ENCODE measurements at regions not wholly inside any gene's neighbourhood (a gene's known extent, or its start where the extent isn't known, plus 50 kb on each side); places are given as distances from the start of the nearest gene placed in this dataset.

GRCh38 chr1:30250984-30251850 lies 472.2 kb downstream of the MATN1 start:
- Histone ChIP-seq H3K4me1 (no peaks in the 10 kb centered on the region), H3K27ac (no peak overlapping the region), H3K9me3 (no peaks in the 10 kb centered on the region), H3K36me3 (no peaks in the 10 kb centered on the region), H3K4me3 (no peak overlapping the region), H3K27me3 (peaks cover 0 to 54% of the 10 kb centered on the region in 2 donors)
- intact Hi-C loops (cut with DNase I; ENCODE audit: low total_unique reads), result no loop called here
- no peak for DNase-seq
- TF ChIP-seq CTCF (IDR thresholded peaks at IDR 0.05), result no peak

- Histone ChIP-seq H3K4me1 (no peaks in the 10 kb centered on the region), H3K36me3 (no peaks in the 10 kb centered on the region), H3K4me3 (no peak overlapping the region), H3K9me3 (no peaks in the 10 kb centered on the region), H3K27me3 (peaks cover 0 to 54% of the 10 kb centered on the region in 2 donors), H3K27ac (no peak overlapping the region)
- DNase-seq, result no peak
- intact Hi-C loops (cut with DNase I; ENCODE audit: low total_unique reads), result no loop called here
- no peak for TF ChIP-seq CTCF (IDR thresholded peaks at IDR 0.05)
Observed at GRCh38 chr1:30250338-30250983, 472.9 kb downstream of the MATN1 start.

- no peaks in the 10 kb centered on the region for H3K4me1 ChIP-seq
- H3K9me3 ChIP-seq, result no peaks in the 10 kb centered on the region
- TF ChIP-seq CTCF (IDR thresholded peaks at IDR 0.05), result no peak
- intact Hi-C loops (cut with DNase I; ENCODE audit: low total_unique reads), result no loop called here
- peaks cover 0 to 58% of the 10 kb centered on the region in 2 donors for H3K27me3 ChIP-seq
- H3K4me3 ChIP-seq, result no peak overlapping the region
- no peak overlapping the region for H3K27ac ChIP-seq
- no peak for DNase-seq
- no peaks in the 10 kb centered on the region for H3K36me3 ChIP-seq
Observed at GRCh38 chr1:30249446-30250337, 473.7 kb downstream of the MATN1 start.

- DNase-seq, result no peak
- intact Hi-C loops (cut with DNase I; ENCODE audit: low total_unique reads), result no loop called here
- Histone ChIP-seq H3K27me3 (peaks cover 0 to 56% of the 10 kb centered on the region in 2 donors), H3K4me3 (no peak overlapping the region), H3K9me3 (no peaks in the 10 kb centered on the region), H3K36me3 (no peaks in the 10 kb centered on the region), H3K4me1 (no peaks in the 10 kb centered on the region), H3K27ac (no peak overlapping the region)
- no peak for TF ChIP-seq CTCF (IDR thresholded peaks at IDR 0.05)
Observed at GRCh38 chr1:30248774-30249173, 474.6 kb downstream of the MATN1 start.

GRCh38 chr1:30248373-30248772 lies 475.0 kb downstream of the MATN1 start:
- Histone ChIP-seq H3K4me3 (no peak overlapping the region), H3K4me1 (no peaks in the 10 kb centered on the region), H3K27ac (no peak overlapping the region), H3K9me3 (no peaks in the 10 kb centered on the region), H3K36me3 (no peaks in the 10 kb centered on the region), H3K27me3 (peaks cover 0 to 56% of the 10 kb centered on the region in 2 donors)
- DNase-seq, result no peak
- intact Hi-C loops (cut with DNase I; ENCODE audit: low total_unique reads), result no loop called here
- no peak for TF ChIP-seq CTCF (IDR thresholded peaks at IDR 0.05)

Measured in tibial artery (tissue), 4 donors.